B cell (primary cell): ENCODE measurements at regions not wholly inside any gene's neighbourhood (a gene's known extent, or its start where the extent isn't known, plus 50 kb on each side); places are given as distances from the start of the nearest gene placed in this dataset.

ENCODE experiments used
- EZH2 ChIP-seq: IDR thresholded peaks from 2 replicates; pipeline ENCODE4 v1.6.1; 2012; ENCODE audit warnings: borderline replicate concordance, low read depth, mild to moderate bottlenecking, moderate library complexity, low read length; ENCODE audit not compliant: insufficient read depth, poor library complexity, severe bottlenecking
- TF ChIP-seq, protein P1 (sequence below): fragments of 200-600 bp; IDR thresholded peaks from one replicate; pipeline ENCODE4 v1.8.0; 2022; ENCODE audit warnings: antibody characterized with exemption, mild to moderate bottlenecking

DNA sequence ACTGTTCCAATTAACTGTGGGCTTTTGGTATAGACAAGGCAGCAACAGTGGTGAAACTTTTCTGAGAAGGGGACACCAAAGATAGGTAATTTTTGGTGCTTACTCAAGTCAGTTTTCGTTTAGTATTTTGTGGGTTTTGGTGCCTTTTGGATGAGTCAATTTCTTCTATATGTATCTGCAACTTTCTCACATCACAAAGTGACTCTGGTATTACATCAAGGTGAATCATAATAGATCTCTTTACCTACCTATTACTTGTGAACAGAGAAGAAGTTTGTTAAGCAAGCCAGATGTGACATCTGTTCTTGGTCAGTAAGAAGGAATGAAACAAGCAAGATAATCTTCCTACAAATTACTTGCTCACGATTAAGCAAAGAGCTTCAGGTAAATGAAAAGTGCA lies 732.4 kb upstream of the DPPA4 start:
- TF ChIP-seq, protein P1, sequence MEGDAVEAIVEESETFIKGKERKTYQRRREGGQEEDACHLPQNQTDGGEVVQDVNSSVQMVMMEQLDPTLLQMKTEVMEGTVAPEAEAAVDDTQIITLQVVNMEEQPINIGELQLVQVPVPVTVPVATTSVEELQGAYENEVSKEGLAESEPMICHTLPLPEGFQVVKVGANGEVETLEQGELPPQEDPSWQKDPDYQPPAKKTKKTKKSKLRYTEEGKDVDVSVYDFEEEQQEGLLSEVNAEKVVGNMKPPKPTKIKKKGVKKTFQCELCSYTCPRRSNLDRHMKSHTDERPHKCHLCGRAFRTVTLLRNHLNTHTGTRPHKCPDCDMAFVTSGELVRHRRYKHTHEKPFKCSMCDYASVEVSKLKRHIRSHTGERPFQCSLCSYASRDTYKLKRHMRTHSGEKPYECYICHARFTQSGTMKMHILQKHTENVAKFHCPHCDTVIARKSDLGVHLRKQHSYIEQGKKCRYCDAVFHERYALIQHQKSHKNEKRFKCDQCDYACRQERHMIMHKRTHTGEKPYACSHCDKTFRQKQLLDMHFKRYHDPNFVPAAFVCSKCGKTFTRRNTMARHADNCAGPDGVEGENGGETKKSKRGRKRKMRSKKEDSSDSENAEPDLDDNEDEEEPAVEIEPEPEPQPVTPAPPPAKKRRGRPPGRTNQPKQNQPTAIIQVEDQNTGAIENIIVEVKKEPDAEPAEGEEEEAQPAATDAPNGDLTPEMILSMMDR, result no peak
- no peak for TF ChIP-seq EZH2
